NCI-H748 (cell line): ENCODE measurements at regions not wholly inside any gene's neighbourhood (a gene's known extent, or its start where the extent isn't known, plus 50 kb on each side); places are given as distances from the start of the nearest gene placed in this dataset.

Experiments used
- DNase-seq: peaks from one replicate; lab custom pipeline; 2025; ENCODE audit not compliant: unreplicated experiment; lab: John Stamatoyannopoulos, UW

- DNase-seq, result no peak
Measured at GRCh38 chr16:66152823-66153393, 213.6 kb upstream of the CDH5 start.

- no peak for DNase-seq
Measured at GRCh38 chr16:66152181-66152580, 214.3 kb upstream of the CDH5 start.

DNA sequence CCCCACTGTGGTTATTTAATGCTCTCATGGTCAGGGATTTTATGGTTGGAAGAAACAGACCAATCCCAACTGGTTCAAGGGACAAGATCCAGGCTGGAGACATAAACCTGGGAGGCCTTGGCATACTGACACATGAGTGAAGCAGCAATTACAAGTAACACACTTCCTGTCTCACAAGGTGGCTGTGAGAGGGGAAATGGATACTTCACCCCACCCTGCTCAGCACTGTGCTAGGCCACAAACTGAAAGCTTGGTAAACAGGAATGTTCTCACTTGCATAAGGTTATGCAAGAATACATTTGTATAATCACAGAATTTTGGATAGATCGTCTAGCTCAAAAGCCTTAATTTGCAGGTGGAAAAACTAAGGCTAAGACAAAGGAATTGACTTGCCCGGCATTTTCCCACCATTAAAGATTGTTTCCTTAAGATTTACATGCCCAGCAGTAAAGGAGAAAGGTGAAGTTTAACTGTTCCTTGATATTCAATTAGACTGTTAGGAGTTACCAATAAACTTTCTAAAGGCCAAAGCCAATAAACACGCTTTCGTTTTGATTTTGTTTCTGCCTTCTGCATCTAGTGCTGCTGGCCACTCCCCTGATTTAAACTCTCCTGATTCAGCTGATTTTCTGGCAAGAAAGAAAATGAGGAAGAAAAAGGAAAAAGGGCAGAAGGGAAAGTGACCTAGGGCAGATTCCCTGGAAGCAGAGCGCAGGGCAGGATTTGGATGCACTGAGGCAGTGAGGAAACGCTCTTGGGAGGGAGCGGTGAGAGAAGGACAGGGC lies 215.6 kb upstream of the CDH5 start:
- no peak for DNase-seq

DNA sequence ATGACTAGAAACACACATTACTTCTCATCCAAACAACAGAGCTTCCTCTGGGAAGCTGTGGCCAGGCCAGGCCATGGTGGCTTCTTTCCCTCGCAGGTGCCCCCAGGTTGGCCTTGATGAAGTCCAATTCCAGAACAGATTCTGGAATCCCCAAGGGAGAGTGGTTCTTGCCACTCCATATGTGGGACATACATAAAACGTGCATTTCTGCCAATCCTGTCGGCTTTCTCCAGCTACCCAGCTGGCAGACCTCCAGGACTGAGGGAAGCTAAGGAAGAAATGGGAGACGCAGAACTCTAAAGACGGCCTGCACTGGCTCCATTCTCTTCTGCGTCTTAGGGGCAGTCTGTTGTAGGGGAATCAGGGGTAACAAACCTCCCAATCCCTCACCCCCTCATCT lies 219.2 kb upstream of the CDH5 start:
- DNase-seq, result no peak

- DNase-seq, result no peak
Measured at GRCh38 chr16:66146798-66147197, 219.7 kb upstream of the CDH5 start.

- DNase-seq, result peak; percentile 55
Measured at GRCh38 chr16:66144641-66145040, 221.8 kb upstream of the CDH5 start.

DNA sequence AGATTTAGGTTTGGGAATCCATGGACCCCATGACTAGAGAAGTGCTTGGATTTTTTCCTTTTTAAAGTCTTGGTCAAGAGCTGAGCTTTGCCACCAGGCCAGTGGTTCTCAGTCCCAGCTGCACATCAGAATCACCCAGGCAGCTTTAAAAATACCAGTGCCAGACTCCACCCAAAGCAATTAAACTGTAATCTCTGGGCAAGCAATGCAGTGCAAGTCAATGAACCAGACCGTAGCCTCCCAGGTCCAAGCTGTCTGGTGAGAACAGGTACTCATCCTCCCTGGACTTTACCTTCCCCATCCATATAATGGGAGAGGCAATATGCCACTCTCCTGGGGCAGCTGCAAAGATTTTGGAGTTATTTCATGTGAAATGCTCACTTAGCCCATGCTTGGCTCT lies 223.1 kb upstream of the CDH5 start:
- DNase-seq, result peak; percentile 36

DNA sequence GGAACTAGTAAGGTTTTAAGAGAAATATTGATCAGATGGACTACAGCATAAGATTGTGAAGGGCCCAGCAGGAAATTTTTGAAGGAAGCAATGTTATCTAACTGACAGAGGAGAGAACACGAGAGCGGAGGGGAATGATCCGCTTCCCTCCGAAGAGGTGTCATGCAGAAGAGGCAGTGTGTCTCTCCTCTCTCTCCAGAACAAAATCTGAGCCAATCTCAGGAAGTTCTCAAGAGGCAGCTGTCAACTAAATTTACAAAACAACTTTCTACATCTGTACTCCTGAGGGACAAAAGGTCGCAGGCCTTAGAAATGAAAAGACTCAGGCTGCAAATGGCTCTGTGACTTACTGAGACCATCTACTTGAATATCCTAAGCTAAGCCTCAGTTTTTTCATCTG lies 224.6 kb upstream of the CDH5 start:
- no peak for DNase-seq

DNA sequence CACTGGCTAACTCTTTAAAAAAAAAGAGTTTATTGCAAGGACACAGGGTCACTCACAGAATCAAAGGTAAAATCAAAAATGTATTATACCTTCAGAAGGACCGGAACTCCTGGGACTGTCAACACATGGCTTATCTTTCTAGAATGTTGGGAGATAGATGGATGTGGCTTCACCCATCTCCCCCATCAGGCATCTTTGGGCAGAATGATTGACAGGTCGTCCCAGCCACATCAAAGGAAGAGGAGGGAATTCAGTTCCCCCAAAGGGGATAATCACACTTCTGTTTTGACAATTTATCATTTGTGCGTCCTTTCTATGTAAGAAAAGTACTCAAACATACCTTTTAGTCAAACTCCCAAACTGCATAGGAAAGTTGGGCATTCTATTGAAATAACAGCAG lies 228.6 kb upstream of the CDH5 start:
- DNase-seq, result no peak

GRCh38 chr16:66136841-66137240 lies 229.7 kb upstream of the CDH5 start:
- no peak for DNase-seq

- no peak for DNase-seq
Measured at GRCh38 chr16:66135838-66136237, 230.7 kb upstream of the CDH5 start.

- no peak for DNase-seq
Measured at GRCh38 chr16:66135421-66135831, 231.1 kb upstream of the CDH5 start.

DNA sequence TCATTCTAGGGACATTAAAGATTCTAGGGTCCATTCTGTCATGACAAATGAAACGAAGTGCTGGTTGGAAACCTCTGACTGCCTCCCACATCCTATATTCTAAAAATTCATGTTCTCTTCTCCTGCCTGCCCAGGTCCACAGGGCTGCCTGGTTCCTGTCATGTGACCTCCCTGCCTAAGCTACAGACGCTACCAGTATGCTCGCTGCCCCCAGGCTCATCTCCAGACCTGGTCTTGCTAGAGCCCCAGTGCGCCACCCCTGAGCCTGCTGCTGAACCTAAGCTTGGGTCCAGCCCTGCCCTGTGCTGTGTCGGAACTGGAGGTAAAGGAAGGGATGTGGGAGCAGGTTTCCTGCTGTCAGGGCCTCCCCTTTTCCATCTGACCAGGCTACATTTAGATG lies 231.6 kb upstream of the CDH5 start:
- no peak for DNase-seq

DNA sequence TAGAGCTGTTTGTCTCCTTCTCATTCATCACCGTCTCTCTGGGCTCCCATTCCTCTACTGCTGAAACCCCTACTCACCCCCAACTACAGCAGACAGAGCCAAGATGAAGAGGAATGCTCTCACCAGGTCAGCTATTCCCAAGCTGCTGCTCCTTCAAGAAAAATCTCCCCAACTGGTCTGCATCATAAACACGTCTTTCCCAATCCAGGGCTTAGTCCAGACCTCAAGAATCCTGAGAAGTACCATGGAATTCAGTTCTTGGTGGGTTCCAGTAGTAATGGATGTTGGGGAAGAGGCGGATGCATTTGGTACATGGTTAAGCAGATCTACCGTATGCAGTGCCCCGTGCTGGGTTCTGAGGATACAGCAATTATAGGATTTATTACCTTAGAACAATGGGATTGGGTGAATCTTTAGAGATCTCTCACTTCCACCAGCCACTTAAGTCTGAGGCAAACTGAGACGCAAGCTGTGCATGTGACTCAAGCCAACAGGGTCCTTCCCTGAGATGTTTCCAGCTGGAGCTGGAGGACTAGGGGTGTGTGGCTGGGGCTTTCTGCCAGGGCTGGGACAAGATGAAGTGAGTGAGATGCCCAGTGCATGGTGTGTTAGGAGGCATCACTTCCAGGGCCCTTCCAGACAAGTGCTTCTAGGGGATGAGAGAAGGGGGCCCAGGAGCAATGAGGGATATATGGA lies 232.7 kb upstream of the CDH5 start:
- DNase-seq, result no peak

GRCh38 chr16:66131895-66132294 lies 234.6 kb upstream of the CDH5 start:
- DNase-seq, result no peak

DNA sequence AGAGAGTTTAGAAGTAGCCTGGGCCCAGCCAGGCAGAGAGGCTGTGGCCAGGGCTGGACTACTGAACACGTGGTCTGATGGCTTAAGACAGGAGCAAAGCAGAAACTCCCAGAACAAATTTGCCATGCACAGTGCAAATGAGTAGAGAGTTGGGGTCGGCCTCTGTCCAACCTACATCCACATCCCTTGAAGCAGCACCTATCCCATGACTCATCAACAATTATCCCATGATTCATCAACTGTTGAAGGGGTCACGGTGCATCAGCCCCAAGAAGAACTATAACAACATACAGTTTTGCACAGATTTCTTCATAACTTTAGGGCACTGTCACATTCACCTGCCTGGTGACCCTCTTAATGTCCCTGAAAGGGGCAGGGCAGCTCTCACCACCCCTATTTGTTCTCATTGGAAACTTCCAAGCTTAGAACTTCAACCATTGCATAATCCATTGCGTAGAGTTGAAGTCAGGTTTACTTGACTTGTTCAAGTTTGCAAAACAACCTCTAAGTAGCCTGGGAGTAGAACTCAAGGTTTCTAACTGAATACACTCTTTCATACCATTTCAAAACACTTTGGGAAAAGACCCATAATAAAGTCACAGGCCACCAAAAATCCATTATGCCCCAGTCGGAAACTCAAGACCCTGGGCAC lies 235.2 kb upstream of the CDH5 start:
- DNase-seq, result no peak

DNA sequence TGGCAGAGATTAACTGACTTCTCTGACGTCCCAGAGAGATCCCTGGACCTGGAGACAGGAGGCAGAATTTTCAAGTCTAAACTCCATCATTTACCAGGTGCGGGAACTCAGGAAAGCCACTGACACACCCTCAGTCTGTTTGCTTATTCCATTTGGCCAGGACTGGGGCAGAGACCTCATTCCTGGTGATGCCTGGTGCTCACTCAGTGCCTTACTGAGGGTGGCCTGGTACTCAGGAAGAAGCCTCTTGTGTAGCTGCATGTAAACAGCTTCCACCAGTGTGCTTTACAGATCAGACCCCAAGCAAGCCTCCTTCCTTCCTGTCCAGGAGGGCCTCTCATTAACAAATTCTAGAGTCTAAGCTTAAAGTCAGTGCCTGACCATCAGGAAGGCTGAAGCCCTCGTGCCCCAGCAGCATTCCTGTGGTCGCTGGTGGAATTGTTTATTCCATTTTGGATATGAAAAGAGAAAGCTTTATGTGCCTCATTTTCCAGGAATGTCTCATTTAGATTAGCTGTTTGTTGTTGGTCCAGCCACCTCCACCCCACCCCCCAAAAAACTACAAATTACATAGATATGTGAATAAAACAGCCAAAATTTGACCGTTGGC lies 236.1 kb upstream of the CDH5 start:
- no peak for DNase-seq

- DNase-seq, result no peak
Measured at GRCh38 chr16:66129196-66129595, 237.3 kb upstream of the CDH5 start.

- DNase-seq, result no peak
Measured at GRCh38 chr16:66128371-66128770, 238.1 kb upstream of the CDH5 start.

DNA sequence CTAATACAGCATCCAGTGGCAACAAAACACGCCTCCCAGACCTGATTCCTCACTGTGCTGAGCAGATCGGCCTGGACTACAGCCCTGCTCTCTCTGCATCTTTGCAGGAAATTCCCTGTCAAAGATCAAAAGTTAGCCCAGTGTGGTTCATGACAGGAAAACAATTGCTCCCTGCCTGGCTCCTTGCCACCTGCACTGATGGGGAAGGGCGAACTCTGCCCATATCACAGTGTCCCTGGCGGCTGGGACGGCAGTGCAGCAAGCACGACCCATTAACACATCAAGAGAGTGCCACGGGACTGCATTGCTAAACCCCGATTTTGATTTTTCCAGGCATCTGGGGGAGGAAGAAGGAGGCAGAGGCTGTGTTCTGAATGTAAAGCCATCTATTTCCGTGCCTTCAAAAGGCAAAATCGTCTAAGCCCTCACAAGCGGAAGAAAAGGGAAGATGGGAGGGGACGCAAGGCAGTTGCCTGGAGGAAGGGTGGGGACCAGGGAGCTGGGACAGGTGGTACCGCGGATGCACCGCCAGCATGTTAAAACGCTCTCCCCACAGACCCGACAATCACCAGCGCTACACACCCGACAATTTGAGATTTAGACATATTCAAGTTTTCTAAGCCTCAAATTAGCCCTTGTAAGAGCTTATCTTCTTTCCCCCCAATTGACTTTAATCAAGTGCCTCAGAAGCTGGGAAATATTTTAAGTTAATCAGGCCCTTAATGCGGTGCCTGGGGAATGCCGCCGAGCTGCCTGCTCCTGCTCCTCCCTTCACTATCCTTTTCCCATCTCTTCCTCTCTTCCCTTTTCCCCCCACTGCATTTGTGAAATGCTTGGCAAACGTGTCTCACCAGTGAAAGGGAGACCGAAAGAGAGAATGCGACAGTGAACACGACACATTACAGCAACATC lies 238.8 kb upstream of the CDH5 start:
- no peak for DNase-seq
